SH-SY5Y (cell line): ENCODE measurements at regions not wholly inside any gene's neighbourhood (a gene's known extent, or its start where the extent isn't known, plus 50 kb on each side); places are given as distances from the start of the nearest gene placed in this dataset.

Source experiments
- GATA2 ChIP-seq: IDR thresholded peaks from 2 replicates; pipeline ENCODE4 v1.6.1; 2011; ENCODE audit warnings: mild to moderate bottlenecking, low read depth, low read length
- GATA3 ChIP-seq: IDR thresholded peaks from 2 replicates; pipeline ENCODE4 v1.6.1; 2011; ENCODE audit warnings: low read depth, mild to moderate bottlenecking, low read length, moderate library complexity

- TF ChIP-seq GATA2 (no peak), GATA3 (no peak)
Observed at GRCh38 chr1:199746666-199747384, 280.7 kb upstream of the NR5A2 start.
